Suprapubic skin (tissue), 3 donors: ENCODE measurements at regions not wholly inside any gene's neighbourhood (a gene's known extent, or its start where the extent isn't known, plus 50 kb on each side); places are given as distances from the start of the nearest gene placed in this dataset.

Experiments
- CTCF ChIP-seq, 2 donors: fragments of 200-600 bp in 1 of 2; fragments of 450-650 bp in 1 of 2; sonication (generic) in 1 of 2; IDR thresholded peaks; one replicate each; pipeline ENCODE4 v1.5.1; 2016 to 2019; ENCODE audit warnings: antibody characterized with exemption in 2 of 2, mild to moderate bottlenecking in 1 of 2, moderate library complexity in 1 of 2
- POLR2A ChIP-seq, 2 donors: fragments of 450-650 bp; IDR thresholded peaks; one replicate each; pipeline ENCODE4 v1.6.1; 2017; ENCODE audit warnings: antibody characterized with exemption in 2 of 2, mild to moderate bottlenecking in 2 of 2, moderate library complexity in 2 of 2

GRCh38 chr13:77422724-77423123 is 95.8 kb upstream of the MYCBP2 start:
- TF ChIP-seq CTCF (IDR thresholded peaks at IDR 0.05) (no peak), POLR2A (IDR thresholded peaks at IDR 0.05) (no peak)
